ENCODE measurements at regions not wholly inside any gene's neighbourhood (a gene's known extent, or its start where the extent isn't known, plus 50 kb on each side); places are given as distances from the start of the nearest gene placed in this dataset.

- TF ChIP-seq FOXP2 (optimal IDR thresholded peaks at IDR 0.05; ENCODE audit: control extremely low read depth, extremely low read length, insufficient read depth) (no peak), POLR2AphosphoS5 (IDR thresholded peaks at IDR 0.05; ENCODE audit: borderline replicate concordance, low read depth, low read length) (no peak), EZH2 (IDR thresholded peaks at IDR 0.05) (no peak)
Measured at GRCh38 chr9:73494894-73495293, 343.2 kb downstream of the ANXA1 start.
